ENCODE measurements at regions not wholly inside any gene's neighbourhood (a gene's known extent, or its start where the extent isn't known, plus 50 kb on each side); places are given as distances from the start of the nearest gene placed in this dataset.

GRCh38 chr18:40863801-40864200 is 1091.2 kb upstream of the PIK3C3 start:
- no peak for DNase-seq

DNA sequence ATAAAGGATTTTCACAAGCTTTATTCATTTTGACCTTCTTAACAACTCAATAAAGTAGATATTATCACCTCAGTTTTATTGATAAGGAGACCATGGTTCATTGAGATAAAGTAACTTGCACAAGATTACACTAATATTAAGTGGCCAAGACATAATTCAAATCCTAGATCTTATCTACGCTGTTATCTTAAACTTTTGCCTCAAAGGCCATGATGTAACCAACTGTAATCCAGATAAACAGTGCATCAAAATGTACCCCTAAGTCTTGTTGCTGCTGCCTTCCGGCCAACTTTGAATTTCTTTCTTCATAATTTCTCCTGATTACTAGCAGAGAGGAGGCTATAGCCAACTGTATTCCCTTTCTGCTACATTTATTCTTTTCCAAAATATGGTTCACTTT is 1094.8 kb upstream of the PIK3C3 start:
- no peak for DNase-seq

DNA sequence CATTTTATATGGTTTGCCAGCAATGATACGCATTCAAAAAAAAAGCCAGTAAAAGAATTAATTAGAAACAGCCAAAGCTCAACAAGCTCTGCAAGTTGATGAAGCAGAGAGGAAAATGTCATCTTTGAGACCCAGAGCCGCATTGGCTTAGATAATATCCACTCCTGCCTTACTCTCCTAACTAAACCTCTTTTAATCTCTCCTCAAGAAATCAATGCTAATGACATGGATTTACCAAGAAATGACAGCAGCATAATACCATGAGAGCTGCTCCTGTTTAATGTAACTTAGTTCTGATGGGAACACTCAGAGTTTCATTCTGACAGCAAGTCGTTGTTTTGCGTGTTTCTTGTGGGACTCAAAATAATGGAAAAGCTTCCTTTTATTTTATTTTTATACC is 1099.4 kb upstream of the PIK3C3 start:
- no peak for DNase-seq

DNA sequence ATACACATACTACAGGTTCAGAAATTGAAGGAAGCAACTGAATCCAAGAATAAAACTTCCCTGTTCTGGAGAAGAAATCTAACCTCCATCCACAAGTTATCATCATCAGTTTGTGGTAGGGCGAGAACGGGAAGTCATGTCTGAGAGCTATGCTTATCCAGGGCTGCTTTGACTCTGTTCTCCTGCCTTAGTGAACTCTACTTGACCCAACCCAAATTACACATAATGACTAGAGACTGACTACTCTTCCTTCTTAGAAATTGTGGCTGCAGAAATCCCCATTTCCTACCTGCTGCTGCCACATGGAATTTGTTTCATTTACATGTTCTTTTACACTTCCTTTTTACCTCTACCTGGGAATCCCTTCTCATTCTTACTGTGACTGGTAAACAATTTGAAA is 1102.6 kb upstream of the PIK3C3 start:
- no peak for DNase-seq

DNA sequence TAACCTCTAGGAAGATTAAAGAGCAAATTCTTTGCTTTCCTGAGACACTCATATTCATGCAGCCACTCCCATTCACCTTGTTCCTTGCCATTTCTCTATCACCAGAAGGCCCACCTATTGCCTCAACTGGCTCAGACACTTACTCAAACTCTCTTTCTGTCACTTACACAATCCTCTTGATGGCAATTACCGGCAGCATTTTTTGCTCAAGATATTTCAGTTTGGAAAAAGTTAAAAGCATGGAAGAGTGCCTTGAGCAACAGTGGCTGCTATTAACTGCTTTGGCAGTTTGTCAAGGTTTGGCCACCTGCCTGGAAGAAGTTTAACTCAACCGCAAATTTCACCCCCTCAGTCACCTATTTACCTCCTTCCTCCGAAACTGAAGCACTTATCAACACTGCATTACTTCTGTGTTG is 1104.0 kb upstream of the PIK3C3 start:
- DNase-seq: peak; percentile 71

DNA sequence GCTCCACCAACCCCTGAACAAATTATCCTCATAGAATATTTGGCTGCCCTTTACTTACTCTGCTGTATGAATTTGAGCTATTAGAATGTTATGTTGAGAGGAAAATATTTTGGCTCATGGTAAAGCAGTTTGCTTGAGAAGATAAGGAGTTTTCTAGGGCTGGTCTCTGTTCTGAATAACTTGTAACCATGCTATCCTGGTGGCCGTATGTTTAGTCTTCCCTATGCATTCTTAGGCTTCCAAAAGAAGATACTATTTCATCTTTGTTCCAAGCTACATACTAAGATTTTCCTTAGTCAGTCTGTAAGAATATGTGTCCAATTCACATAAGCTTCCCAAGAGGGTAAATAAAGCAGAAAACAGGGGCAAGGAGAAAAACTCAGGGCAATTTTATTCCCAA is 1105.1 kb upstream of the PIK3C3 start:
- peak; percentile 49 for DNase-seq

- DNase-seq: peak; percentile 81
Measured at GRCh38 chr18:40841467-40841866, 1113.6 kb upstream of the PIK3C3 start.

GRCh38 chr18:40841063-40841462 is 1114.0 kb upstream of the PIK3C3 start:
- DNase-seq: no peak

DNA sequence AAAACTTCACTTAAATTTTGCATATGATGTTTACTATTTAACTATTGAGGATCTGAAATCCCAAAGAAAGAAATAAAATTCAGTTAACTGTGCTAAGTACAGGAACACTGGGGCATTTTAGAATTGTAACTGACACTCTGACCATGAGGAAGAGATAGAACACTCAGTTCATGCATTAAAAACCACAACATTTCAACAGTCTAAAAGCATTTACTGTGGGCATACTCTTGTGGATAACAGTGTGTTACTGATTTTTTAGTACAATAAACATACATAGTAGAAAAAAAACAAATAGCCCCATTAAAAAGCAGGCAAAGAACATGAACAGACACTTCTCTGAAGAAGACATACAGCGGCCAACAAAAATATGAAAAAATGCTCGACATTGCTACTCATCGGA is 1122.7 kb upstream of the PIK3C3 start:
- DNase-seq: no peak

GRCh38 chr18:40824291-40824690 is 1130.7 kb upstream of the PIK3C3 start:
- DNase-seq: no peak

DNA sequence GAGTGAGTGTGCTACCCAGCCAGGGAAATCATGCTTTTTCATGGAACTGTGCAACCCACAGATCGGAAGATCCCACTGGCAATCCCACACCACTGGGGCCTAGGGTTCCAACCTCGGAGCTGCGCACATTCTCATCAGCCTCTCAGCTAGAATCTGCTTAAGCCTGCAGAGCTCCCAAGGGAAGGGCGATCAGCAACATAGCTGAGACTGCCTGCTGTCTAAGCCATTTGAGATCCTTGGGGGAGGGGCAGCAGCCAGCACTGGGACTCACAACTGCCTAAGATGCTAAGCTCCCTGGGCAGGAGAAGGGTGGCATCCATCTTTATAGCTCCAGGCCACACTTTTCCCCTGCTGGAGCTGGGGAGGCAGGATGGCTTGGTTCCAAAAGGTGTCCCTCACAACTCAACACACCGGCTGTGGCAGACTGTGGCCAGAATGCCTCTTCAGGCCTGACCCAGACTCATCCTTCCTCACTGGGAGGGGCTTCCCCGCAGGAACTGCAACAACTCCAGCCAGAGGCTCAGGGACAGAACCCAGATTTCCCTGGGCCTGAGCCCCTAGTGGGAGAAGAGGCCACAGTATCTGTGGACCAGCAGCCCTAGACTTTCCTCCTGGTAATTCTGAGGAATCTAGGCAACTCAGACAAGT is 1133.3 kb upstream of the PIK3C3 start:
- DNase-seq: no peak

DNA sequence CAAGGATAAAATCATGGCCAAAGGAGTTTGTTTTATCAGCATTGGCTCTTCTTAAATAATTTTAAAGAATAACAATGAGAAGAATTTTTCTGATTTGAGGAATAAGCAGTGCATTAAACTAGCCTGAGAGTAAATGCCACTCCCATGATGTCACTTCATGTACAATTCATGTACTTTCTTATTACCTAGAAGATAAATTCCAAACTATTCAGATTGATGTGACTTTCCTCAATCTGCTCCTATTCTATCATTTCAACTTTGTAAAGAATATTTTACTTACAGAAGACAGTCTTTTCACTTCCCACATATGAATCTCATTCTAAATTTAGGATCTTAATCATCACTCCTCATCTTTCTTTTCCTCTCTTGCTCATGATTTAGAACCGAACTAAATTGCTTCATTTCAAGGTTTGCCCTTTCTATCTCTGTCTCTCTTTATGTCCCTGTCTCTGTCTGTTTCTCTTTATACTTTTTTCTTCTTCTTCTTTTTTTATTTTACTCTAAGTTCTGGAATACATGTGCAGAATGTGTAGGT is 1142.0 kb upstream of the PIK3C3 start:
- peak; percentile 54 for DNase-seq

- DNase-seq: peak; percentile 36
Measured at GRCh38 chr18:40810372-40810771, 1144.7 kb upstream of the PIK3C3 start.

DNA sequence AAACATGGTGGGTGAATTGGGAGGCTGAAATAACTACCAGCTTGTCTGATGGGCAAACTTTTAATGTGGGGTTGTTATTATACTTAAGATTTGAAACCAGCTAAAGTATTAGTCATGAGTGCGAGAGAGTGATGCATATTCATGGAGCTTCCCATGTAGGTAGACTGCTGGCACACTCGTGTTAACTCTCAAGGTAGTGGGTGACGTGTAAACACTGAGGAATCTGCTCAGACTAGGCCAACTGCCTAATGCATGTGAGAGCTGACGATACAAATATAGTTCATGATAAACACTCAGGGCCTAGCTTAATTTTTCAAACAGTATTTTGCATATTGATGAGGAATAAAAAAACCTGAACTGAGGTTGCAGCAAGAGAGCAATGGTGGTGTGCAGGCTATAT is 1165.7 kb upstream of the PIK3C3 start:
- DNase-seq: no peak

DNA sequence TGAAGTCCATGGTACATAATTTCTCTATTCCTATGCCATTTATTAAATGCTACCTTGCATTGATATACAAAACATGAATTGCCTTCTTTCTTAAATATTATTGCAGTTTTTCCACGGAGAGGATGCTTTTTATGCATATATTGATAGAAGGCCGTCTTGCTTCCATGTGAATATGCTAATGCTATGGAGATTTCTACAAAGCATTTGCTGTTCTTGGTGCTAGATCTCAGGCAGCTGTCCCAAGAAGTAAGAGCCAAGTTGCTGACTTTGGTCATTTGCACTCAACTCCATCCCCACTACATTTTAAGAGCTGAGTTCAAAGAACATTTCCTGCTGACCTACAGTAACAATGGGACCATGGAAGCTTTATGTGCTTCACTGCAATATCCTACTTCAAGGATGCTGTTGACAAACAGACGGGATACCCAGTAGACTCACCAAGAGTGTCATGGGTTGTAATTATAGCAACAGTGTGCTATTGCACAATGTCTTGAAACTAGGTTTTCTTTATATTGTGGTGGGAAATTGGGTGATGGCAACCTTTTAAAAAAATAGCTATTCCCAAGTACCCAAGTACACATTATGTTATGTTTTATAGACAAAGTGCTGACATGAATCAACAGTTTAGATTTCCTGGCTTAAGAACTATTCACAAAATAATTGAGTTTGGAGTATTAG is 1172.4 kb upstream of the PIK3C3 start:
- no peak for DNase-seq

- no peak for DNase-seq
Measured at GRCh38 chr18:40769786-40770185, 1185.2 kb upstream of the PIK3C3 start.

DNA sequence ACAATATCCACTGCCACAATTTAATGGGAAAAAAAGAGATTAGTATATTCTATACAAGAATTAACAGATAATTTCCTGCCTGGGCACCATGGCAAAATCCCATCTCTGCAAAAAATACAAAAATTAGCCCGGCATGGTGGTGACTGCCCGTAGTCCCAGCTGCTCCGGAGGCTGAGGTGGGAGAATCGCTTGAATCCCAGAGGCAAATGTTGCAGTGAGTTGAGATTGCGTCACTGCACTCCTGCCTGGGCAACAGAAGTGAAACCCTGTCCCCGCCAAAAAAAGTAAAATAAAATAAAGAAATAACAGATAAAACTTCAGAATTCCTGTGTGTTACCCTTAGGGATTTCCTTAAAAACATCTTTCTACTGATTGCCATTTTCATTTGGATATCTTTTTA is 1194.8 kb upstream of the PIK3C3 start:
- DNase-seq: no peak

- no peak for DNase-seq
Measured at GRCh38 chr18:40754477-40754876, 1200.6 kb upstream of the PIK3C3 start.

DNA sequence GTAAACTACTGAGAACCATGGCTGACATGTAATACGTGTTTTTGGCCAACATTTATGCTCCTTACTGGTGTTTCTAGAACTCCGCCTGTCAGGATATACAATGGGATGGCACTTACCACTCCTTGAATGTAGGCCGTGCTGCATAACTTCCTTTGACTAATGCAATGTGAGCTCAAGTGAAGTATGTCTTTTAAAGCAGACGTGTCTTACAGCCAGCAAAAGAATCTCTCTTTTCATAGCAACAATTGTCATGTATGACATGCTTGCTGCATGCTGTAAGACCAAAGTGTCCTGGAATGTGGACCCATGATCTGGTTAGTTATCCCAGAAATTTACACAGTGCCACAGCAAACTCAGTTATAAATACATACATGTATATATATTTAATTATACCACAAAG is 1202.7 kb upstream of the PIK3C3 start:
- no peak for DNase-seq

- no peak for DNase-seq
Measured at GRCh38 chr18:40751186-40751585, 1203.8 kb upstream of the PIK3C3 start.

- no peak for DNase-seq
Measured at GRCh38 chr18:40739029-40739428, 1216.0 kb upstream of the PIK3C3 start.

DNA sequence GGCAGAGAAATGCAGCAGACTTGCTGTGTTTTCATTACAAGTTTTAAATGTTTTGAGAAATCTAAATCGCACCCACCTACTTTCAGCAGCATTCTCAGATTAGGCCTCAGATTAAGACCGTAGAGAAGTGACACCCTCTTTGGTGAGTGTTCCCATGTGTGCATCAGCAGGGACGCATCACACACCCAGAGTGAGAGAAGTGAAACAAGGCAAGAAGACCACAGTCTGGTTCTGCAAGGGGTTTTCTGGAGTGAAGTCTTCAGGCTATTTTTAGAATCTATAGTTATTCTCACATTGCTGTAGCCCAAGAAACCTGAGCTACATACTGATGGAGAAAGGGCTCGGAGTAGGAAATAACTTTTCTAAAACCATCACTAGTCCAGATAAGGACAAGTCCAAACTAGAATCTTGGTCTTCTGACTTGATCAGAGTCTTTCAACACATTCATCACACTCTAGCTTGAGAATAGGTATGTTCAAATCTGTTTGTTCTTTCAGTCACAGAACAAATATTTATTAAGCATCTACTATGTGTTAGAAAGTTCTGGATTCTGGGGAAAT is 1216.6 kb upstream of the PIK3C3 start:
- DNase-seq: no peak

- no peak for DNase-seq
Measured at GRCh38 chr18:40708726-40709125, 1246.3 kb upstream of the PIK3C3 start.

DNA sequence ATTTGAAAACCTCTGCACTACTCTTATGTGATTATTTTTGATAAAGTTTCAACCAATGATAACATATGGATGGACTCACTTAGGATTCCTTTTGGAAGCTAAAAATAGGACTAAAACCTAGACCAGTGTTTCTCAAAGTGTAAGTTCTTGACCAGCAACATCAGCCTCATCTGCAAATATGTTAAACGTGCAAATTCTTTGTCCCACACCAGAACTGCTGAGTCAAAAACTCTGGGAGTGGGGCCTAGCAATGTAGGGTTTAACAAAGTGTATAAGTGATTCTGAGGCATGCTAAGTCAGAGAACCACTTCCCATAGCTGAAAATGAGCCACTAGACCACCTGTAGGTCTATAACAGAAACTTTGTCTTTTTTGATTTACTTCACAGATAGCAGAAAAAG is 1247.2 kb upstream of the PIK3C3 start:
- DNase-seq: no peak

All from fibroblast of upper back skin (primary cell).